Mesendoderm (in vitro differentiated cells): ENCODE measurements at regions not wholly inside any gene's neighbourhood (a gene's known extent, or its start where the extent isn't known, plus 50 kb on each side); places are given as distances from the start of the nearest gene placed in this dataset.
A peak's percentile ranks its signal among the peaks of the same experiment; 100 is the strongest.

Source experiments
- DNase-seq: peaks from one replicate; pipeline ENCODE4 v3.0.0; 2013
- H2AK5ac ChIP-seq: 2 replicates; pipeline ENCODE4 v1.6.1; 2013; ENCODE audit warnings: low read length, inconsistent platforms
- H2BK120ac ChIP-seq: 2 replicates; pipeline ENCODE4 v1.6.1; 2013; ENCODE audit warnings: low read depth, mild to moderate bottlenecking, low read length, moderate library complexity, mixed read lengths
- H2BK15ac ChIP-seq: replicated peaks from 2 replicates; pipeline ENCODE4 v1.6.1; 2013; ENCODE audit warnings: low read depth, mild to moderate bottlenecking, moderate library complexity
- H2BK5ac ChIP-seq: 2 replicates; pipeline ENCODE4 v1.6.1; 2013; ENCODE audit warnings: low read length, inconsistent platforms
- H3K18ac ChIP-seq: 2 replicates; pipeline ENCODE4 v1.6.1; 2013; ENCODE audit warnings: mild to moderate bottlenecking, low read length, mixed read lengths
- H3K23ac ChIP-seq: one replicate; pipeline ENCODE4 v1.6.1; 2013; ENCODE audit warnings: low read length
- H3K27ac ChIP-seq: 2 replicates; pipeline ENCODE4 v1.5.1; 2013; ENCODE audit warnings: low read depth, mild to moderate bottlenecking, inconsistent platforms, low read length, moderate library complexity
- H3K27me3 ChIP-seq: 2 replicates; pipeline ENCODE4 v1.6.1; 2013; ENCODE audit warnings: low read length, control low read depth, mild to moderate bottlenecking, inconsistent platforms; ENCODE audit not compliant: insufficient read depth, poor library complexity
- H3K36me3 ChIP-seq: 2 replicates; pipeline ENCODE4 v1.6.1; 2013; ENCODE audit warnings: low read length, inconsistent platforms; ENCODE audit not compliant: control insufficient read depth, insufficient read depth
- H3K4ac ChIP-seq: one replicate; pipeline ENCODE4 v1.6.1; 2013; ENCODE audit warnings: low read depth, mild to moderate bottlenecking, low read length, moderate library complexity
- H3K4me1 ChIP-seq: 2 replicates; pipeline ENCODE4 v1.6.1; 2013; ENCODE audit warnings: low read depth, low read length, inconsistent platforms; ENCODE audit not compliant: control insufficient read depth
- H3K4me2 ChIP-seq: 2 replicates; pipeline ENCODE4 v1.6.1; 2013; ENCODE audit warnings: low read length
- H3K4me3 ChIP-seq: 2 replicates; pipeline ENCODE4 v1.5.1; 2013; ENCODE audit warnings: mild to moderate bottlenecking, low read length
- H3K56ac ChIP-seq: one replicate; pipeline ENCODE4 v1.6.1; 2013; ENCODE audit warnings: low read length
- H3K79me1 ChIP-seq: 2 replicates; pipeline ENCODE4 v1.6.1; 2013; ENCODE audit warnings: low read length, inconsistent platforms
- H3K79me2 ChIP-seq: 2 replicates; pipeline ENCODE4 v1.6.1; 2013; ENCODE audit warnings: mild to moderate bottlenecking, low read length; ENCODE audit not compliant: control insufficient read depth, insufficient read depth
- H3K9ac ChIP-seq: 2 replicates; pipeline ENCODE4 v1.6.1; 2013; ENCODE audit warnings: low read length, inconsistent platforms
- H4K5ac ChIP-seq: one replicate; pipeline ENCODE4 v1.6.1; 2013; ENCODE audit warnings: low read length
- H4K8ac ChIP-seq: one replicate; pipeline ENCODE4 v1.6.1; 2013; ENCODE audit warnings: low read depth, mild to moderate bottlenecking, control low read depth, low read length, moderate library complexity
- WGBS: extraction: QIAGEN DNeasy Blood & Tissue Kit; methylation state at CpG from one replicate; pipeline ENCODE4 v1.1.7; 2013; ENCODE audit warnings: low lambda C conversion rate, missing lambda C conversion rate; ENCODE audit not compliant: insufficient coverage; ENCODE audit errors: extremely low coverage; 5-methylcytosine and 5-hydroxymethylcytosine counted together

- no peak overlapping the region for H4K8ac ChIP-seq
- H2AK5ac ChIP-seq: no peak overlapping the region
- H3K4me3 ChIP-seq: no peak overlapping the region
- DNase-seq: no peak
- no peak overlapping the region for H4K5ac ChIP-seq
- H2BK120ac ChIP-seq: no peak overlapping the region
- no peak overlapping the region for H3K23ac ChIP-seq
- H3K79me2 ChIP-seq: no peaks in the 10 kb centered on the region
- H3K4me2 ChIP-seq: no peak overlapping the region
- H3K56ac ChIP-seq: no peak overlapping the region
- no peaks in the 10 kb centered on the region for H3K27me3 ChIP-seq
- no peak overlapping the region for H3K9ac ChIP-seq
- no peak overlapping the region for H3K18ac ChIP-seq
- no peaks in the 10 kb centered on the region for H3K4me1 ChIP-seq
- no peak overlapping the region for H2BK5ac ChIP-seq
- H2BK15ac ChIP-seq: no peak overlapping the region
- no peaks in the 10 kb centered on the region for H3K36me3 ChIP-seq
- H3K4ac ChIP-seq: no peak overlapping the region
- no CpG with 5 or more reads among the region's 3 CpGs for WGBS
- no peak overlapping the region for H3K27ac ChIP-seq
- no peaks in the 10 kb centered on the region for H3K79me1 ChIP-seq
These were observed 402.5 kb downstream of the TMEM135 start for GRCh38 chr11:87440076-87440770.

DNA sequence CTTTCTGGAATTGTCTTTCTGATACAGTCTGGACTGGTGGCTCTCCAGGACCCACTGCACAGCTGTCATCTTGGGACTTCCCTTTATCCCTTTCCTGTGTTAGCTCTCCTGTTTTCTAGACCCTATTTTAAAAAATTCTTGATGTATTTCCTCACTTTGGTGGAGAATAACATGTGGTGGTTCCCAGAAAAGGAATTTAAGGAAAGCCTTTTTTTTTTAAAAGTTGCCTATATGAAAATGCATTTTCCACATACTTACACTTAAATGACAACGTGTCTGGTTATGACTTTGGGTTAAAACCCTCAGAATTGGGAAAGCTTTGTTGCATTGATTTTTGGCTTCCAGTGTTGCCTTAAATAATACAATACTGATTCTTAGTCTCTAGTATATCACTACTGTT is 400.7 kb downstream of the TMEM135 start:
- Histone ChIP-seq H4K8ac (no peak overlapping the region), H3K27ac (no peak overlapping the region), H2BK120ac (no peak overlapping the region), H2BK15ac (no peak overlapping the region), H3K23ac (no peak overlapping the region), H4K5ac (no peak overlapping the region), H2AK5ac (no peak overlapping the region), H3K79me2 (no peaks in the 10 kb centered on the region), H3K18ac (no peak overlapping the region), H2BK5ac (no peak overlapping the region), H3K9ac (no peak overlapping the region), H3K4me2 (no peak overlapping the region), H3K56ac (no peak overlapping the region), H3K4ac (no peak overlapping the region), H3K36me3 (no peaks in the 10 kb centered on the region), H3K4me3 (no peak overlapping the region), H3K79me1 (no peaks in the 10 kb centered on the region), H3K4me1 (no peaks in the 10 kb centered on the region), H3K27me3 (no peaks in the 10 kb centered on the region)
- no CpG with 5 or more reads among the region's 1 CpG for WGBS
- no peak for DNase-seq

DNA sequence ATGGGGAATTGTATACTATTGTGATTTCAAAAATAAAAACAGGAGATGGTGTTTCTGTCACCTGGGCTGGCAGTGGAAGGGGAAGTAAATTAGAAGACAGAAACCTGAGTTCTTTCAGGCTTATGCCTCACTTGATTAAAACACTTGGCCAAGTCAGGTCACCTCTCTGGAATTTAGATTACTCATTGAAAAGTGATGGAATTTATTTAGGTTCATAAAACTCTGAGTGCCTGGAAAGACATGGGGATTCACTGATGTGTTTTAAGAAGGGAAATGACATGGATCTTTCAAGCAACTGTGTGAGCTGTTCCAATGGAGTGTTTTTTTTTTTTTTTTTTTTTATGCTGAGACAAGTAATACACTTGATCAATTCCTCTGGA is 400.1 kb downstream of the TMEM135 start:
- H2AK5ac ChIP-seq: no peak overlapping the region
- H2BK15ac ChIP-seq: no peak overlapping the region
- no peak overlapping the region for H4K5ac ChIP-seq
- peak; percentile 60 for DNase-seq
- H3K4ac ChIP-seq: no peak overlapping the region
- no peak overlapping the region for H2BK120ac ChIP-seq
- H3K27me3 ChIP-seq: no peaks in the 10 kb centered on the region
- H2BK5ac ChIP-seq: no peak overlapping the region
- no peak overlapping the region for H3K56ac ChIP-seq
- H3K4me2 ChIP-seq: no peak overlapping the region
- H3K4me3 ChIP-seq: no peak overlapping the region
- no peak overlapping the region for H4K8ac ChIP-seq
- no peaks in the 10 kb centered on the region for H3K36me3 ChIP-seq
- H3K23ac ChIP-seq: no peak overlapping the region
- no peaks in the 10 kb centered on the region for H3K79me2 ChIP-seq
- H3K9ac ChIP-seq: no peak overlapping the region
- H3K18ac ChIP-seq: no peak overlapping the region
- no peak overlapping the region for H3K27ac ChIP-seq
- no peaks in the 10 kb centered on the region for H3K4me1 ChIP-seq
- H3K79me1 ChIP-seq: no peaks in the 10 kb centered on the region

- Histone ChIP-seq H3K4me3 (no peak overlapping the region), H3K18ac (no peak overlapping the region), H3K9ac (no peak overlapping the region), H2BK5ac (no peak overlapping the region), H4K5ac (no peak overlapping the region), H2BK120ac (no peak overlapping the region), H3K79me1 (no peaks in the 10 kb centered on the region), H3K79me2 (no peaks in the 10 kb centered on the region), H2AK5ac (no peak overlapping the region), H3K4me2 (no peak overlapping the region), H3K36me3 (no peaks in the 10 kb centered on the region), H3K56ac (no peak overlapping the region), H2BK15ac (no peak overlapping the region), H3K4me1 (no peaks in the 10 kb centered on the region), H3K27ac (no peak overlapping the region), H3K23ac (no peak overlapping the region), H3K4ac (no peak overlapping the region), H3K27me3 (no peaks in the 10 kb centered on the region), H4K8ac (no peak overlapping the region)
- WGBS: no CpG with 5 or more reads among the region's 5 CpGs
- DNase-seq: no peak
These were observed 399.6 kb downstream of the TMEM135 start for GRCh38 chr11:87437133-87437843.

DNA sequence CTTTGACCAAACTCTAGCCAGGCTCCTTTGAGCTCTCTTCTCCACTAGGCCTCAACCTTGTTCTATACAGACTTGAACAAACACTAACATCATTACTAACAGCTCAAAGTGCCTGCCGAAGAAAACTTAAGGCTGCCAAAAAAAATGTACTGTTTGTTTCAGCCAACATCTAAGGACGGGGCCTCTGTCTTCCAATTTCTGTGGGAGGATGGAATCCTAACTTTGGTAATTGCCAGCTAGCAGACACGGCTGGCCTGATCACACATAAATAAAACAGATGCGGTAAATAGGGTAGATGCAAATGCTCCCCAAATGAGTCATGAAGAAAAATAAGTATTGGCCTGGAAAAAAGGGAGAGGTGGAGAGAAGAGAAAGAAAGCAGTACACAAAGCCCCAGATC is 394.3 kb downstream of the TMEM135 start:
- WGBS: no CpG with 5 or more reads among the region's 4 CpGs
- Histone ChIP-seq H2BK5ac (no peak overlapping the region), H2AK5ac (no peak overlapping the region)

GRCh38 chr11:87431392-87431791 is 393.7 kb downstream of the TMEM135 start:
- Histone ChIP-seq H3K9ac (no peak overlapping the region), H2BK15ac (no peak overlapping the region), H3K4me3 (no peak overlapping the region), H3K79me1 (no peaks in the 10 kb centered on the region), H3K4ac (no peak overlapping the region), H3K18ac (no peak overlapping the region), H3K79me2 (no peaks in the 10 kb centered on the region), H3K27ac (no peak overlapping the region), H2AK5ac (no peak overlapping the region), H3K4me1 (no peaks in the 10 kb centered on the region), H3K56ac (no peak overlapping the region), H2BK120ac (no peak overlapping the region), H3K4me2 (no peak overlapping the region), H2BK5ac (no peak overlapping the region), H3K36me3 (no peaks in the 10 kb centered on the region), H3K23ac (no peak overlapping the region), H4K5ac (no peak overlapping the region), H4K8ac (no peak overlapping the region), H3K27me3 (no peaks in the 10 kb centered on the region)
- WGBS: no CpG with 5 or more reads among the region's 2 CpGs
- DNase-seq: no peak

More for the DNA sequence above, 394.3 kb downstream of the TMEM135 start:
- Histone ChIP-seq H3K4me3 (no peak overlapping the region), H3K18ac (no peak overlapping the region), H3K27me3 (no peaks in the 10 kb centered on the region), H3K4me1 (no peaks in the 10 kb centered on the region), H3K4ac (no peak overlapping the region), H4K8ac (no peak overlapping the region), H3K79me1 (no peaks in the 10 kb centered on the region), H3K56ac (no peak overlapping the region), H3K79me2 (no peaks in the 10 kb centered on the region), H3K36me3 (no peaks in the 10 kb centered on the region), H2BK120ac (no peak overlapping the region), H3K4me2 (no peak overlapping the region), H2BK15ac (no peak overlapping the region), H3K9ac (no peak overlapping the region), H3K27ac (no peak overlapping the region), H4K5ac (no peak overlapping the region), H3K23ac (no peak overlapping the region)
- no peak for DNase-seq
